Nephron (organoid): ENCODE measurements at regions not wholly inside any gene's neighbourhood (a gene's known extent, or its start where the extent isn't known, plus 50 kb on each side); places are given as distances from the start of the nearest gene placed in this dataset.

Experiments
- H3K27ac Mint-ChIP-seq, 3 experiments: 2 replicates each; pipeline ENCODE4 v1.8.0; 2020; ENCODE audit warnings: mixed read lengths in 3 of 3, mild to moderate bottlenecking in 2 of 3, moderate library complexity in 1 of 3
- H3K27me3 Mint-ChIP-seq: 2 replicates; pipeline ENCODE4 v1.8.0; 2021; ENCODE audit warnings: low read depth, mild to moderate bottlenecking, moderate library complexity, mixed read lengths
- H3K36me3 Mint-ChIP-seq: 2 replicates; pipeline ENCODE4 v1.8.0; 2020; ENCODE audit warnings: low read depth, mixed read lengths
- H3K4me1 Mint-ChIP-seq: 2 replicates; pipeline ENCODE4 v1.8.0; 2020; ENCODE audit warnings: mixed read lengths
- H3K4me3 Mint-ChIP-seq, 3 experiments: 2 replicates each; pipeline ENCODE4 v1.8.0; 2020; ENCODE audit warnings: mild to moderate bottlenecking in 3 of 3, mixed read lengths in 3 of 3, moderate library complexity in 2 of 3
- H3K9me3 Mint-ChIP-seq: 2 replicates; pipeline ENCODE4 v1.8.0; 2020; ENCODE audit warnings: mixed read lengths
- CTCF ChIP-seq, 3 experiments: fragments of 200-600 bp; sonication (generic); IDR thresholded peaks; one replicate each; pipeline ENCODE4 v1.5.0; 2021; ENCODE audit warnings: antibody characterized with exemption in 3 of 3; ENCODE audit not compliant: unreplicated experiment in 3 of 3

GRCh38 chr7:114128880-114129279 lies 210.1 kb upstream of the PPP1R3A start:
- Mint-ChIP-seq H3K9me3 (no peaks in the 10 kb centered on the region), H3K4me3 (no peak overlapping the region), H3K27ac (no peak overlapping the region), H3K27me3 (no peaks in the 10 kb centered on the region), H3K36me3 (no peaks in the 10 kb centered on the region), H3K4me1 (no peaks in the 10 kb centered on the region)
- no peak for TF ChIP-seq CTCF (IDR thresholded peaks at IDR 0.05; ENCODE audit: unreplicated experiment in 3 of 3)

DNA sequence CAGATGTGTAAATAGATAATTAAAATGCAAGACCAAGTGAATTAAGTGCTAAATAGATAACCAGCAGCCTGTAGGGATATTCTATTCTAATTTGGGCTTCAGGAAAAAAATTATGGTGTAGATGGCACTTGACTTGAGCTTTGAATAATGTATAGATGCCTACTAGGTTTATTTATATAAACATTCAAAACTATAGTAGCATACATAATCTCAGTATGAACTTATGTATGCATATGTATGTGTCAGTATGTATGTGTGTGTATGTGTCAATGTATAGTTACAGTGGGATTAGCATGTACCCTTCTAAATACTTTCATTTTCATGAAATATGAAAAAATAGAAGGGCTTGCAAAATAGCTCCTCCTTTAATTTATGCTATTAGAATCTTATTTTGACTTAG lies 207.3 kb upstream of the PPP1R3A start:
- H3K27ac Mint-ChIP-seq: no peak overlapping the region
- H3K27me3 Mint-ChIP-seq: no peaks in the 10 kb centered on the region

DNA sequence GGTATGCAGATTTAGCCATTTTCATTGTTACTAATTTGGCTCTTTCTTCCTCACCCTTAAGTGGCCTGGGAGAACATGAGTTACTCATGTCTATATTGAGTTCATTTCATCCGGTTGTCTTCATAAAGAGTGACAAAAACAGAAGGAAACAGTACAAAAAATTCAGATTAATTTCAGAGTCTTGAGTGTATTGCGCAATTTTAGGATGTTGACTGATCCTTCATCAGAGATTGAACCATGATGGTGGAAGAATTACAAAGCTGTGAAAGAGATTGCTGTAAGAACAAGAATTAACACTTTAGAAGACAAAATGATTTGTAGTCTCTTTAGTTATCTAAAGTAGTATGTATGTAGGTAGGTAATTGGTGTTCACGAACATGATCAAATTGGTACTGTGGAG lies 194.0 kb upstream of the PPP1R3A start:
- no peak for TF ChIP-seq CTCF (IDR thresholded peaks at IDR 0.05; ENCODE audit: unreplicated experiment in 3 of 3)
- Mint-ChIP-seq H3K27me3 (no peaks in the 10 kb centered on the region), H3K9me3 (no peaks in the 10 kb centered on the region), H3K36me3 (no peaks in the 10 kb centered on the region), H3K27ac (no peak overlapping the region), H3K4me1 (peaks cover 1% of the 10 kb centered on the region), H3K4me3 (no peak overlapping the region)

More for the DNA sequence above, 207.3 kb upstream of the PPP1R3A start:
- no peaks in the 10 kb centered on the region for H3K4me1 Mint-ChIP-seq
- no peak overlapping the region for H3K4me3 Mint-ChIP-seq
- H3K36me3 Mint-ChIP-seq: no peaks in the 10 kb centered on the region
- H3K9me3 Mint-ChIP-seq: no peaks in the 10 kb centered on the region
- TF ChIP-seq CTCF (IDR thresholded peaks at IDR 0.05; ENCODE audit: unreplicated experiment in 3 of 3): no peak

DNA sequence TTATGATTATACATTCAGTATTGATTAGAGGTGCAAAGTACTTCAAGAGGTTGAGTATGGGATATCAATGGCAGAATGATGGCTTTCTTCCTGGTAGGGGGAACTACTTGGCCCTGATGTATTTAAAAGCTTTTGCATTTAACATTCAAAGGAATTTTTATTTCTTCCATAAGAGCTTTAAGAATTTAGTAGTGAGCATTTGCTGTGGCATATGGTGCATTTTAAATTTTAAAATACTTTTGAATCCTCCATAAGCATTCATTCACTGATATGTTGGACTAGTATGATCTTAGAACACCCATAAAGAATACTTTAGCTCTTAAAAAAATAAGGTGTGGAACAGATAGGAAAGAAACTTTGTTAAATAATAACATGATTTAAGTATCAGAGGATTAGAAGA lies 191.9 kb upstream of the PPP1R3A start:
- TF ChIP-seq CTCF (IDR thresholded peaks at IDR 0.05; ENCODE audit: unreplicated experiment in 3 of 3): no peak
- Mint-ChIP-seq H3K27me3 (no peaks in the 10 kb centered on the region), H3K36me3 (no peaks in the 10 kb centered on the region), H3K4me3 (no peak overlapping the region), H3K4me1 (peaks cover 11% of the 10 kb centered on the region), H3K27ac (no peak overlapping the region), H3K9me3 (no peaks in the 10 kb centered on the region)

DNA sequence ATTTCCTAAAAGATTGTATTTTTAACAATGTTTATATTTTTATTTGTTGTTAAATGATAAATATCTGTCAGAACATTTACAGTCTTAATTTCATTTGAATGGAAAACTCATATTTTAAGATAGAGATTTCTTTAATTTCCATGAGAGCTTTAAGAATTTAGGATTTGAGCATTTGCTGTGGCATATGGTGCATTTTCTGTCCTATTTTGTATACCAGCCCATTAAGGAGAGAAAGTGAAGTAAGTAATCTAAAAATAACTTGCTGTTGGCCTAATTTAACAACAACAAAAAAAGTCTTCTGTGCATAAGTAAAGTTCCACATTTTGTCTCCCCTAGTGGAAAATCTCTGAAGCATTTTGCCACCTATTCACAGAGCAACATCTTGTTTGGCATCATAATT lies 190.9 kb upstream of the PPP1R3A start:
- Mint-ChIP-seq H3K4me1 (peaks cover 11% of the 10 kb centered on the region), H3K36me3 (no peaks in the 10 kb centered on the region), H3K27ac (no peak overlapping the region), H3K27me3 (no peaks in the 10 kb centered on the region), H3K9me3 (no peaks in the 10 kb centered on the region), H3K4me3 (no peak overlapping the region)
- no peak for TF ChIP-seq CTCF (IDR thresholded peaks at IDR 0.05; ENCODE audit: unreplicated experiment in 3 of 3)

DNA sequence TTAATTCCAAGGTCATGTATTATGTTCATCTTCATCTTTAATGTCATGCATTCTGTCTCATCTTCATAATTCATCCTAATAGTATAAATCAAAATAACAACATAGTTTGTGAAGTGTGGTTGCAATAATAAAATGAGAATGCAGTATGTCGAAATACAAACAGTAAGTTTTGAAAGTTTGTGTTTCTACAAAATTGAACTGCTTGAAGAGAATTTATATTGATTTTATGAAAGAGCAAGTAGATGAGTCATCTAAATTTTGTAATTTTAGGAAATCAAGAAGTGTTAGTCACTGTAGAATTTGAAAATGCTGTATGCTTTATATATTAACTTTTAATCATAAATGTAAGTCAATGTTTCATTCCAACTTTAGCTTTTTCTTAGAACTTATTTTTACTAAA lies 190.5 kb upstream of the PPP1R3A start:
- H3K4me3 Mint-ChIP-seq: no peak overlapping the region
- no peaks in the 10 kb centered on the region for H3K27me3 Mint-ChIP-seq
- no peaks in the 10 kb centered on the region for H3K36me3 Mint-ChIP-seq
- no peaks in the 10 kb centered on the region for H3K9me3 Mint-ChIP-seq
- TF ChIP-seq CTCF (IDR thresholded peaks at IDR 0.05; ENCODE audit: unreplicated experiment in 3 of 3): no peak
- peaks cover 11% of the 10 kb centered on the region for H3K4me1 Mint-ChIP-seq
- no peak overlapping the region for H3K27ac Mint-ChIP-seq
